HEK293T (cell line): ENCODE measurements at regions not wholly inside any gene's neighbourhood (a gene's known extent, or its start where the extent isn't known, plus 50 kb on each side); places are given as distances from the start of the nearest gene placed in this dataset.

ENCODE experiments used
- BHLHE40 ChIP-seq: fragments of 450-650 bp; IDR thresholded peaks from 2 replicates; pipeline ENCODE4 v1.6.1; 2016; ENCODE audit warnings: mild to moderate bottlenecking, moderate library complexity, borderline replicate concordance
- FOXK2 ChIP-seq: fragments of 450-650 bp; IDR thresholded peaks from 2 replicates; pipeline ENCODE4 v1.6.1; 2016; ENCODE audit warnings: mild to moderate bottlenecking

- TF ChIP-seq FOXK2 = no peak
- TF ChIP-seq BHLHE40 = no peak
These were observed 187.7 kb upstream of the VSTM2A start for GRCh38 chr7:54354436-54354835.
